ENCODE measurements at regions not wholly inside any gene's neighbourhood (a gene's known extent, or its start where the extent isn't known, plus 50 kb on each side); places are given as distances from the start of the nearest gene placed in this dataset.
A peak's percentile ranks its signal among the peaks of the same experiment; 100 is the strongest.

DNA sequence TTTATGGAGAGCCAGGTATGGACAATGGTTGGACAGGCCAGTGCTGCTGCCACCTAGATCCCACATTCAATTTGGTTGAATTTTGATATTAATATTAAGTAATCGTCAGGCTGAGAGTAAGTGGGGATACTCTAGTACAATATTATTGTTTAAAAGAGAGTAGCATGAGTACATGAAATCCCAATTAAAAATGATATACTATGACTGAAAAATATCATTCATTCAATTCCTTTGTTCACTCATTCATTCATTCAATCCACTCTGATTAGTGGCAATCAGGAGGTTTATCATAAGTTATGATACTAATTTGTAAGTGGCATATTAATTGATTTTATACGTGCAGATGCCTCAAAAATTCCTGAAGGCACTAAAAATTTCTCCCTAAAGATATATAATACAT lies 224.2 kb downstream of the DMRT2 start (continued):
- TF ChIP-seq POLR2AphosphoS5 (IDR thresholded peaks at IDR 0.05; ENCODE audit: low read depth) (no peak), EZH2 (IDR thresholded peaks at IDR 0.05; ENCODE audit: low read depth, unreplicated experiment) (no peak), EZH2phosphoT487 (IDR thresholded peaks at IDR 0.05; ENCODE audit: unreplicated experiment) (no peak), ZNF331 (CRISPR knock-in tag; IDR thresholded peaks at IDR 0.05; ENCODE audit: low read depth) (no peak), NANOG (IDR thresholded peaks at IDR 0.05; ENCODE audit: borderline replicate concordance) (no peak), STAT1 (IDR thresholded peaks at IDR 0.05; ENCODE audit: unreplicated experiment) (no peak), JUNB (IDR thresholded peaks at IDR 0.05; ENCODE audit: unreplicated experiment) (no peak)
- TF ChIP-seq, protein P1, sequence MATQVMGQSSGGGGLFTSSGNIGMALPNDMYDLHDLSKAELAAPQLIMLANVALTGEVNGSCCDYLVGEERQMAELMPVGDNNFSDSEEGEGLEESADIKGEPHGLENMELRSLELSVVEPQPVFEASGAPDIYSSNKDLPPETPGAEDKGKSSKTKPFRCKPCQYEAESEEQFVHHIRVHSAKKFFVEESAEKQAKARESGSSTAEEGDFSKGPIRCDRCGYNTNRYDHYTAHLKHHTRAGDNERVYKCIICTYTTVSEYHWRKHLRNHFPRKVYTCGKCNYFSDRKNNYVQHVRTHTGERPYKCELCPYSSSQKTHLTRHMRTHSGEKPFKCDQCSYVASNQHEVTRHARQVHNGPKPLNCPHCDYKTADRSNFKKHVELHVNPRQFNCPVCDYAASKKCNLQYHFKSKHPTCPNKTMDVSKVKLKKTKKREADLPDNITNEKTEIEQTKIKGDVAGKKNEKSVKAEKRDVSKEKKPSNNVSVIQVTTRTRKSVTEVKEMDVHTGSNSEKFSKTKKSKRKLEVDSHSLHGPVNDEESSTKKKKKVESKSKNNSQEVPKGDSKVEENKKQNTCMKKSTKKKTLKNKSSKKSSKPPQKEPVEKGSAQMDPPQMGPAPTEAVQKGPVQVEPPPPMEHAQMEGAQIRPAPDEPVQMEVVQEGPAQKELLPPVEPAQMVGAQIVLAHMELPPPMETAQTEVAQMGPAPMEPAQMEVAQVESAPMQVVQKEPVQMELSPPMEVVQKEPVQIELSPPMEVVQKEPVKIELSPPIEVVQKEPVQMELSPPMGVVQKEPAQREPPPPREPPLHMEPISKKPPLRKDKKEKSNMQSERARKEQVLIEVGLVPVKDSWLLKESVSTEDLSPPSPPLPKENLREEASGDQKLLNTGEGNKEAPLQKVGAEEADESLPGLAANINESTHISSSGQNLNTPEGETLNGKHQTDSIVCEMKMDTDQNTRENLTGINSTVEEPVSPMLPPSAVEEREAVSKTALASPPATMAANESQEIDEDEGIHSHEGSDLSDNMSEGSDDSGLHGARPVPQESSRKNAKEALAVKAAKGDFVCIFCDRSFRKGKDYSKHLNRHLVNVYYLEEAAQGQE (IDR thresholded peaks at IDR 0.05; ENCODE audit: unreplicated experiment) = no peak
- TF ChIP-seq, protein P2, sequence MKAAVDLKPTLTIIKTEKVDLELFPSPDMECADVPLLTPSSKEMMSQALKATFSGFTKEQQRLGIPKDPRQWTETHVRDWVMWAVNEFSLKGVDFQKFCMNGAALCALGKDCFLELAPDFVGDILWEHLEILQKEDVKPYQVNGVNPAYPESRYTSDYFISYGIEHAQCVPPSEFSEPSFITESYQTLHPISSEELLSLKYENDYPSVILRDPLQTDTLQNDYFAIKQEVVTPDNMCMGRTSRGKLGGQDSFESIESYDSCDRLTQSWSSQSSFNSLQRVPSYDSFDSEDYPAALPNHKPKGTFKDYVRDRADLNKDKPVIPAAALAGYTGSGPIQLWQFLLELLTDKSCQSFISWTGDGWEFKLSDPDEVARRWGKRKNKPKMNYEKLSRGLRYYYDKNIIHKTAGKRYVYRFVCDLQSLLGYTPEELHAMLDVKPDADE (IDR thresholded peaks at IDR 0.05) = no peak
- TF ChIP-seq, protein P3, sequence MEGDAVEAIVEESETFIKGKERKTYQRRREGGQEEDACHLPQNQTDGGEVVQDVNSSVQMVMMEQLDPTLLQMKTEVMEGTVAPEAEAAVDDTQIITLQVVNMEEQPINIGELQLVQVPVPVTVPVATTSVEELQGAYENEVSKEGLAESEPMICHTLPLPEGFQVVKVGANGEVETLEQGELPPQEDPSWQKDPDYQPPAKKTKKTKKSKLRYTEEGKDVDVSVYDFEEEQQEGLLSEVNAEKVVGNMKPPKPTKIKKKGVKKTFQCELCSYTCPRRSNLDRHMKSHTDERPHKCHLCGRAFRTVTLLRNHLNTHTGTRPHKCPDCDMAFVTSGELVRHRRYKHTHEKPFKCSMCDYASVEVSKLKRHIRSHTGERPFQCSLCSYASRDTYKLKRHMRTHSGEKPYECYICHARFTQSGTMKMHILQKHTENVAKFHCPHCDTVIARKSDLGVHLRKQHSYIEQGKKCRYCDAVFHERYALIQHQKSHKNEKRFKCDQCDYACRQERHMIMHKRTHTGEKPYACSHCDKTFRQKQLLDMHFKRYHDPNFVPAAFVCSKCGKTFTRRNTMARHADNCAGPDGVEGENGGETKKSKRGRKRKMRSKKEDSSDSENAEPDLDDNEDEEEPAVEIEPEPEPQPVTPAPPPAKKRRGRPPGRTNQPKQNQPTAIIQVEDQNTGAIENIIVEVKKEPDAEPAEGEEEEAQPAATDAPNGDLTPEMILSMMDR (conservative IDR thresholded peaks at IDR 0.05; ENCODE audit: low read depth in 2 of 2) = no peak

DNA sequence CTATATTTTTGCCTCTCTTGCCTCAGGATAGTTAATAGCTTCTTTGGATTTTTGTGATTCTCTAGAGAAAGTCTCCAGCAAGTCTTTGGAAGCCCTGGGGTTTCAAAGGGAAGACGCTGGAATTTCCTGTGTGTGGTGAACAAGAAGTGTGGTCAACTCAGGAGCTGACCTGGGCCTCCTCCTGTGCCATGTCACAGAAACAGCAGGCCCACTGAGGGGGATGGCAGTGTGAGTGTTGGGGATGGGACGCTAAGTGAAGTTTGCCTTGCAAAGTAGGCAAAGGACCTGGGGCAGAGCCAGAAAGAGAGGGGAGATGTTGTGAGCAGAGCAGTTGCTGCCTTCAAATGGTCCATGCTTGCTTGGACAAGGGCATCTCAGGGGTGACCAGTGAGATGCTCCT lies 226.3 kb downstream of the DMRT2 start:
- Histone ChIP-seq H3K4me2 (no peak overlapping the region), H3K27me3 (ENCODE audit: insufficient read depth) (no peaks in the 10 kb centered on the region), H3K79me2 (replicated peaks; ENCODE audit: insufficient read depth) (no peaks in the 10 kb centered on the region), H3K9me2 (ENCODE audit: insufficient read depth) (no peaks in the 10 kb centered on the region), H4K20me1 (replicated peaks; ENCODE audit: insufficient read depth) (no peaks in the 10 kb centered on the region), H3K36me3 (ENCODE audit: insufficient read depth) (no peaks in the 10 kb centered on the region), H3K4me1 (ENCODE audit: insufficient read depth) (no peaks in the 10 kb centered on the region; the same call in 1 of the 2 replicates), H2AFZ (no peak overlapping the region), H3K27ac (ENCODE audit: low read depth) (no peak overlapping the region), H3F3A (replicated peaks; ENCODE audit: low read depth) (no peaks in the 10 kb centered on the region), H3K4me3 (no peak overlapping the region)
- no peak for DNase-seq (ENCODE audit: low spot score)
- Mint-ChIP-seq H3K9me3 (no peaks in the 10 kb centered on the region), H3K4me3 (no peak overlapping the region), H3K36me3 (ENCODE audit: low read depth) (no peaks in the 10 kb centered on the region), H3K27me3 (ENCODE audit: insufficient read depth, low read depth, poor library complexity) (peaks cover 2% of the 10 kb centered on the region), H3K4me1 (peaks cover 15% of the 10 kb centered on the region), H3K27ac (peak overlapping the region; percentile 68)
- ATAC-seq = no peak
- TF ChIP-seq CREB1 (CRISPR knock-in tag; IDR thresholded peaks at IDR 0.05; ENCODE audit: low read depth) (no peak), NANOG (IDR thresholded peaks at IDR 0.05; ENCODE audit: borderline replicate concordance) (no peak), JUNB (IDR thresholded peaks at IDR 0.05; ENCODE audit: unreplicated experiment) (no peak)
- TF ChIP-seq, protein P2 (IDR thresholded peaks at IDR 0.05) = no peak
- TF ChIP-seq, protein P4, sequence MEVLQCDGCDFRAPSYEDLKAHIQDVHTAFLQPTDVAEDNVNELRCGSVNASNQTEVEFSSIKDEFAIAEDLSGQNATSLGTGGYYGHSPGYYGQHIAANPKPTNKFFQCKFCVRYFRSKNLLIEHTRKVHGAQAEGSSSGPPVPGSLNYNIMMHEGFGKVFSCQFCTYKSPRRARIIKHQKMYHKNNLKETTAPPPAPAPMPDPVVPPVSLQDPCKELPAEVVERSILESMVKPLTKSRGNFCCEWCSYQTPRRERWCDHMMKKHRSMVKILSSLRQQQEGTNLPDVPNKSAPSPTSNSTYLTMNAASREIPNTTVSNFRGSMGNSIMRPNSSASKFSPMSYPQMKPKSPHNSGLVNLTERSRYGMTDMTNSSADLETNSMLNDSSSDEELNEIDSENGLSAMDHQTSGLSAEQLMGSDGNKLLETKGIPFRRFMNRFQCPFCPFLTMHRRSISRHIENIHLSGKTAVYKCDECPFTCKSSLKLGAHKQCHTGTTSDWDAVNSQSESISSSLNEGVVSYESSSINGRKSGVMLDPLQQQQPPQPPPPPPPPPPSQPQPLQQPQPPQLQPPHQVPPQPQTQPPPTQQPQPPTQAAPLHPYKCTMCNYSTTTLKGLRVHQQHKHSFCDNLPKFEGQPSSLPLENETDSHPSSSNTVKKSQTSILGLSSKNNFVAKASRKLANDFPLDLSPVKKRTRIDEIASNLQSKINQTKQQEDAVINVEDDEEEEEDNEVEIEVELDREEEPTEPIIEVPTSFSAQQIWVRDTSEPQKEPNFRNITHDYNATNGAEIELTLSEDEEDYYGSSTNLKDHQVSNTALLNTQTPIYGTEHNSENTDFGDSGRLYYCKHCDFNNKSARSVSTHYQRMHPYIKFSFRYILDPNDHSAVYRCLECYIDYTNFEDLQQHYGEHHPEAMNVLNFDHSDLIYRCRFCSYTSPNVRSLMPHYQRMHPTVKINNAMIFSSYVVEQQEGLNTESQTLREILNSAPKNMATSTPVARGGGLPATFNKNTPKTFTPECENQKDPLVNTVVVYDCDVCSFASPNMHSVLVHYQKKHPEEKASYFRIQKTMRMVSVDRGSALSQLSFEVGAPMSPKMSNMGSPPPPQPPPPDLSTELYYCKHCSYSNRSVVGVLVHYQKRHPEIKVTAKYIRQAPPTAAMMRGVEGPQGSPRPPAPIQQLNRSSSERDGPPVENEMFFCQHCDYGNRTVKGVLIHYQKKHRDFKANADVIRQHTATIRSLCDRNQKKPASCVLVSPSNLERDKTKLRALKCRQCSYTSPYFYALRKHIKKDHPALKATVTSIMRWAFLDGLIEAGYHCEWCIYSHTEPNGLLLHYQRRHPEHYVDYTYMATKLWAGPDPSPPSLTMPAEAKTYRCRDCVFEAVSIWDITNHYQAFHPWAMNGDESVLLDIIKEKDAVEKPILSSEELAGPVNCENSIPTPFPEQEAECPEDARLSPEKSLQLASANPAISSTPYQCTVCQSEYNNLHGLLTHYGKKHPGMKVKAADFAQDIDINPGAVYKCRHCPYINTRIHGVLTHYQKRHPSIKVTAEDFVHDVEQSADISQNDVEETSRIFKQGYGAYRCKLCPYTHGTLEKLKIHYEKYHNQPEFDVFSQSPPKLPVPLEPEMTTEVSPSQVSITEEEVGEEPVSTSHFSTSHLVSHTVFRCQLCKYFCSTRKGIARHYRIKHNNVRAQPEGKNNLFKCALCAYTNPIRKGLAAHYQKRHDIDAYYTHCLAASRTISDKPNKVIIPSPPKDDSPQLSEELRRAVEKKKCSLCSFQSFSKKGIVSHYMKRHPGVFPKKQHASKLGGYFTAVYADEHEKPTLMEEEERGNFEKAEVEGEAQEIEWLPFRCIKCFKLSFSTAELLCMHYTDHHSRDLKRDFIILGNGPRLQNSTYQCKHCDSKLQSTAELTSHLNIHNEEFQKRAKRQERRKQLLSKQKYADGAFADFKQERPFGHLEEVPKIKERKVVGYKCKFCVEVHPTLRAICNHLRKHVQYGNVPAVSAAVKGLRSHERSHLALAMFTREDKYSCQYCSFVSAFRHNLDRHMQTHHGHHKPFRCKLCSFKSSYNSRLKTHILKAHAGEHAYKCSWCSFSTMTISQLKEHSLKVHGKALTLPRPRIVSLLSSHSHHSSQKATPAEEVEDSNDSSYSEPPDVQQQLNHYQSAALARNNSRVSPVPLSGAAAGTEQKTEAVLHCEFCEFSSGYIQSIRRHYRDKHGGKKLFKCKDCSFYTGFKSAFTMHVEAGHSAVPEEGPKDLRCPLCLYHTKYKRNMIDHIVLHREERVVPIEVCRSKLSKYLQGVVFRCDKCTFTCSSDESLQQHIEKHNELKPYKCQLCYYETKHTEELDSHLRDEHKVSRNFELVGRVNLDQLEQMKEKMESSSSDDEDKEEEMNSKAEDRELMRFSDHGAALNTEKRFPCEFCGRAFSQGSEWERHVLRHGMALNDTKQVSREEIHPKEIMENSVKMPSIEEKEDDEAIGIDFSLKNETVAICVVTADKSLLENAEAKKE (CRISPR knock-in tag; IDR thresholded peaks at IDR 0.05) = no peak

Measured in GM23338 (cell line).